ENCODE measurements at regions not wholly inside any gene's neighbourhood (a gene's known extent, or its start where the extent isn't known, plus 50 kb on each side); places are given as distances from the start of the nearest gene placed in this dataset.

DNA sequence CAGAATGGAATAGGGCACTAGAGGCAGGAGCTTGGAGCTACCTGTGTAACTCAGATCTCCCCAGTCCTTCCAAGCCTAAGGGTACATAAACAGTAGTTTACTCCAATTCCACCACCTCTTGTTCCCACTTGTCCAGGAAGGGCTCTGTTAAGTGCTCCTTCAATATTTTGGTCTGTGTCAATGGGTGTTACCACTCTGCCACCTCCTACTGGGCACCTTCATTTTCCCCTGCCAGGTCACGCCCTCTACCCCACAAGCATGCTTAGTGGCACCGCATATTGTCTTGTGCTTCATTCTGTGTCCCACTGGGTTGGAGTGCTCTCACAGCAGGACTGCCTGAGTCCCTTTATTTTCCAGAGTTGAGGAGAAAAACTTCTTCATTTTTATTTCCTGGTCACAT lies 459.8 kb downstream of the ARHGEF28 start:
- Histone ChIP-seq H3K36me3 (ENCODE audit: control insufficient read depth, insufficient read depth, low read length) (no peaks in the 10 kb centered on the region), H3K27ac (ENCODE audit: insufficient read depth, low read depth, low read length, poor library complexity, severe bottlenecking) (no peak overlapping the region), H3K4me3 (ENCODE audit: insufficient read depth, low read depth, low read length) (no peak overlapping the region), H3K4me1 (ENCODE audit: control insufficient read depth, insufficient read depth, low read length) (peaks cover 25% of the 10 kb centered on the region), H3K9me3 (ENCODE audit: control insufficient read depth, low read length) (no peaks in the 10 kb centered on the region), H3K27me3 (ENCODE audit: control insufficient read depth, insufficient read depth, low read length, poor library complexity, severe bottlenecking) (no peaks in the 10 kb centered on the region)
- WGBS, 2 experiments: 59 to 63% methylated on average over 2 of the region's 2 CpGs

DNA sequence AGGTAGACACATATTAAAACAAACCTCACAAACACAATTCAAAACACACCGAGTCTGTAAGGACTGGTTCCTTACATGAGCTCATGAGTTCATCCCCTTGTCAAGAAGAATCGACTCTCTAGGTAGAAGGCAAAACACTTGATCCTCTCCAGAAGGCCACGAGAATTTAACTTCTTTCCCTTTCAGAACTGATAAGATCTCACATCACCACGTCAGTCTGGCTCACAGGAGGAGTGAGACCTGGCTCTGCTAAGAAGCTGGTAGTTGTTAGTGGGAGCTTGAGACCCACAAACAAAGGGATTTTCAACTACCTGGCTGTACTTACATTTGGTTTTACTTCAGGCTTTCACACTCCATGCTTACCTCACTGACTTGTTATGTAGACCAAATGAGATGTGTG lies 459.2 kb downstream of the ARHGEF28 start:
- H3K4me1 ChIP-seq (ENCODE audit: control insufficient read depth, insufficient read depth, low read length): peaks cover 25% of the 10 kb centered on the region
- H3K4me3 ChIP-seq (ENCODE audit: insufficient read depth, low read depth, low read length): no peak overlapping the region
- no peaks in the 10 kb centered on the region for H3K9me3 ChIP-seq (ENCODE audit: control insufficient read depth, low read length)
- no peak overlapping the region for H3K27ac ChIP-seq (ENCODE audit: insufficient read depth, low read depth, low read length, poor library complexity, severe bottlenecking)
- no peaks in the 10 kb centered on the region for H3K36me3 ChIP-seq (ENCODE audit: control insufficient read depth, insufficient read depth, low read length)
- WGBS, 2 experiments: 92 to 97% methylated on average over 4 of the region's 4 CpGs
- H3K27me3 ChIP-seq (ENCODE audit: control insufficient read depth, insufficient read depth, low read length, poor library complexity, severe bottlenecking): no peaks in the 10 kb centered on the region

DNA sequence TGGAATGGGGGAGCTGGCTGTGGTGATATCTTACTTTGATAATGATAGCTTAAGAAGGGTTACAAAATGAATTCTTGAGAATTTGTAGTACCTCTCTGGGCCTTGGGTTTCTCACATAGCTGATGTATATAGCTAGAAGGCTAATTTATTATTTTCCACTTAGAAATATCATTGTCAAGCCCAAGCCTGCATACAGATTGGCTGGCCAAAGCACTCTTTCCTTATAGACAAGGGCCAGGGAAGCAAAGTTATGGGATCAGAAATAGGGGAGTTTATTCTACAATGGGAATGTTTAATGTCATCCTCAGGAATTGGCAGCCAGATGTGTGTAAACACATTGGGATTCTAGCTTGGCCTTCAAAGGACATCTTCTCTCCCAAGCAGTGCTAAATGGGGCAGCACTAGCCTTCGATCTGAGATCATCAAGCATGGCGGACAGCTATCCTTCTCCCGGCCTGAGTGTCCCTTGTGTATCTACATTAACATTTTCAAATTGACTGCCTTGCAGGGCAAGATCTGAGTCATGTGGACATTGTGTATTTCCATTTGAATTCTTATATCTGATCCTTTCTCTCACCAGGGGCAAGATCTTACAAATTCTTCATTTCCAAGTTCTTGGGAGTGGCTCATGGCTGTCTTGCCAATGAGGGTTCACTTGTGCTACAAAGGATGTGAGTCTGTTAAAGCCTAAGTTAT lies 457.2 kb downstream of the ARHGEF28 start:
- WGBS, 2 experiments: 57 to 63% methylated on average over 3 of the region's 3 CpGs
- H3K4me3 ChIP-seq (ENCODE audit: insufficient read depth, low read depth, low read length): no peak overlapping the region
- no peaks in the 10 kb centered on the region for H3K27me3 ChIP-seq (ENCODE audit: control insufficient read depth, insufficient read depth, low read length, poor library complexity, severe bottlenecking)
- peaks cover 25% of the 10 kb centered on the region for H3K4me1 ChIP-seq (ENCODE audit: control insufficient read depth, insufficient read depth, low read length)
- no peaks in the 10 kb centered on the region for H3K9me3 ChIP-seq (ENCODE audit: control insufficient read depth, low read length)
- H3K27ac ChIP-seq (ENCODE audit: insufficient read depth, low read depth, low read length, poor library complexity, severe bottlenecking): no peak overlapping the region
- no peaks in the 10 kb centered on the region for H3K36me3 ChIP-seq (ENCODE audit: control insufficient read depth, insufficient read depth, low read length)

DNA sequence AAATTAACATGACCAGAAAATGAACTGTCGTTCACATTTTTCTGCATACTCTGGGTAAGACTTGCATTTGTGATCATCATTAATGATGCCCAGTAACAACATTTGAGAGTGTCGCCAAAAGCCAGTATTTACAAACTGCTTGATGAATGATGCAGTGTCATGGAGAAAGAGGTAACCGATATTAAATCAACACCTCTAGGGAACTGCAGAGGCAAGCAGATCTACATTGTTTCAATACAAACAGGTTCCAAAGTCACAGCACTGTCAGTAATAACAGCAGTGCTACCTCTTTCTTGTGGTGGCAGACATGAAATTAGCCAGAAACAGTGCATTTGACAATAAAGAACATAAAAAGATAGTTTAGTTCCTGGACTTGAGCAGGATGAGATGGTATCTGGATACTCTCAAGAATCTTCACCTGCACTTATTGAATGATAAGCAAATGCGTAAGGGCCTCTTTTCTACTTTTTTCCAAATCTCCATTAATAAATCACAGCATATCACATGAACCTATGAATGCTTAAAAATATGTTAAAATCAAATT lies 456.6 kb downstream of the ARHGEF28 start:
- Histone ChIP-seq H3K27me3 (ENCODE audit: control insufficient read depth, insufficient read depth, low read length, poor library complexity, severe bottlenecking) (no peaks in the 10 kb centered on the region), H3K36me3 (ENCODE audit: control insufficient read depth, insufficient read depth, low read length) (no peaks in the 10 kb centered on the region), H3K27ac (ENCODE audit: insufficient read depth, low read depth, low read length, poor library complexity, severe bottlenecking) (no peak overlapping the region), H3K4me3 (ENCODE audit: insufficient read depth, low read depth, low read length) (no peak overlapping the region), H3K9me3 (ENCODE audit: control insufficient read depth, low read length) (no peaks in the 10 kb centered on the region), H3K4me1 (ENCODE audit: control insufficient read depth, insufficient read depth, low read length) (peaks cover 25% of the 10 kb centered on the region)
- 89 to 93% methylated on average over 3 to 4 of the region's 4 CpGs for WGBS, 2 experiments

DNA sequence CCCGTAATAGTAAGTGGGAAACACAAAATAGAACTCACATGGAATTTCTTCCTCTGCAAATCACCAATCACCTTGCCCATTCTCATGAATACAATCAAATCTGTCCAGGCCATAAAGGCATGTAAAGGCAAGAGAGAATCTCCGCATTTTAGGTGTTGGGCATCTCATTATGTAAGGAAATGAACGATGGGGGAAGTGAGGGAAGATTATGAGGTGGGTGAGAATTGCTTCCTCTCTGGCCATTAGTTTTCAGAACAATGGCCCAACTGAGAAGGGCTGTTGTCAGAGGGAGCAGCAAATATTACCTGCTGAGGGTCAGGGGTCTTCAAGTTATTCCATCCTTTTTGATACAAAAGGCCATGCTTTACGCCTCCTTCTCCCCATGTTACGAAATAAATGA lies 455.1 kb downstream of the ARHGEF28 start:
- no peak overlapping the region for H3K4me3 ChIP-seq (ENCODE audit: insufficient read depth, low read depth, low read length)
- WGBS, 2 experiments: 62 to 66% methylated on average over 3 of the region's 5 CpGs

DNA sequence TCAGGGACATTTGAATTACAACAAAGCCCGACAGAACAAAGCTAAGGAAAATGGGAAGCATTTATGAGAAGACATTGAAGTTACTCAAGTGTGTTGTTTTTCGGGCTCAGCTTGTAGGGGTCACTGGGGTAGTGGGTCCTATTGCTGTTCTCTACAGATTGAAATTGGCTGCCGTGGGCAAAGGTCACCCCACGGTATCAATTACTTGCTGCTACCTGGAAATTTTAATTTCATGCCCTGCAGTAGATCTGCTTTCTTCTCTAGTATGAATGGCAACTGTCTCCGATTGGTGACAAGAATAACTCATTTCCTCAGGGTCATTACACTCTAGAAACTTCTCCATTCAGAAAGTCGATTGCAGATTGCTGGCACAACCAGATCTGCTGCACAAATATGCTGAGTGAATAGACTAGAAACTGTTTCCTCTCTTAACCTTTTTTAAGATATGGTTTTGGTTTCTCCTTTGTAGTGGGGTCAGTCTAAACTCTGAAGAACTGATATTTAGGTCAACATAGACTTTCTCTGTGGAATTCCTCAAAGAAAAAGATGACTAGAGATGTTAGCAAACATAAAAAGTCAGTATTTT lies 454.1 kb downstream of the ARHGEF28 start:
- H3K4me3 ChIP-seq (ENCODE audit: insufficient read depth, low read depth, low read length): no peak overlapping the region
- WGBS, 2 experiments: 71 to 76% methylated on average over 6 of the region's 6 CpGs

More for the DNA sequence above, 455.1 kb downstream of the ARHGEF28 start:
- Histone ChIP-seq H3K4me1 (ENCODE audit: control insufficient read depth, insufficient read depth, low read length) (peaks cover 31% of the 10 kb centered on the region), H3K27me3 (ENCODE audit: control insufficient read depth, insufficient read depth, low read length, poor library complexity, severe bottlenecking) (no peaks in the 10 kb centered on the region), H3K27ac (ENCODE audit: insufficient read depth, low read depth, low read length, poor library complexity, severe bottlenecking) (no peak overlapping the region), H3K9me3 (ENCODE audit: control insufficient read depth, low read length) (no peaks in the 10 kb centered on the region), H3K36me3 (ENCODE audit: control insufficient read depth, insufficient read depth, low read length) (no peaks in the 10 kb centered on the region)

DNA sequence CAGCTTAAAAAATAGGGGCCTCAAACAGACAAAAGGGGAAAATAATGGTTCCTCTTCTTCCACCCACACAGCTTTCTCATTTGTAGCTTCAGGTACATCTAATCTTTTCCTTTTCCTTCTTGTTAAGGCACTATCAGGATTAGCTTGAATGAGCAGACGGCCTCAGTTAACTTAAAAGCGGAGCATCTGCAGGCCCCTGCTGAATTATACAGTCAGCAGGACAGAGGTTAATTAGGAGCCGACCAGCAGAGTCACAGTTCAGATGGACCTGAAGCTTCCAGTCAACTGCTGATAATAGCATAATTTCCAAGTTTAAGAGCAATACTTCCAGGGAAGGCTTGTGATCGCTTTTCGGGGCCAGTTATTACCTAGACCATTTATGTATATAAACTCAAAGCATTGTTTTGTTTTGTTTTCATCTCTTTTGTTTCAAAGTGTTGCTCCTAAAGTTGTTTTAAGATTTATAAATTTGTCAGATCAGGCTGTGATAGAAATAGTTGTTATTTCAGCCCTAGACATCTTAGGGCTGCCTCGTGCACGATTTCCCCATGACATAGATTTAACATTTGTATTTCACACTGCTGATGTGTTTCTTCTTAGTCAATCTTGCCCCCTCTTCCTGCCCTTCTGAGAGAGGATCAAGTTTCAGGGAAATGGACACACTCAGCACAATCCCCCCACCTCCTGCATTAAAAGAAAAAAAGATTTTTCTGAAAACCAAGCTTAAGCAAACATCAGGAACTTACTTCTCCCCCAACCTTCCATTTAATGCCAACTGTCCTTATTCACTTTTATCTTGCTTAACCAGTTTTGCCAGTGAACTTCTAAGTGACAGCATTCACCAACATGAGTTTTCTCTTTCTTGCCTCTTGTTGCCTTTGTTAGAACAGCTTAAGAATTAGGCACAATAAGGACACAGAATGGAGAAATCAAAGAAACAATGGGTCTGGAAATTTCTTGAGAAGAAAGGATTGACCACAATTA lies 449.8 kb downstream of the ARHGEF28 start:
- Histone ChIP-seq H3K27ac (ENCODE audit: insufficient read depth, low read depth, low read length, poor library complexity, severe bottlenecking) (no peak overlapping the region), H3K36me3 (ENCODE audit: control insufficient read depth, insufficient read depth, low read length) (no peaks in the 10 kb centered on the region), H3K4me3 (ENCODE audit: insufficient read depth, low read depth, low read length) (no peak overlapping the region), H3K4me1 (ENCODE audit: control insufficient read depth, insufficient read depth, low read length) (peaks cover 28% of the 10 kb centered on the region), H3K9me3 (ENCODE audit: control insufficient read depth, low read length) (no peaks in the 10 kb centered on the region), H3K27me3 (ENCODE audit: control insufficient read depth, insufficient read depth, low read length, poor library complexity, severe bottlenecking) (no peaks in the 10 kb centered on the region)
- 48% methylated on average over 7 of the region's 7 CpGs for WGBS, 2 experiments

More for the DNA sequence above, 454.1 kb downstream of the ARHGEF28 start:
- H3K4me1 ChIP-seq (ENCODE audit: control insufficient read depth, insufficient read depth, low read length): peaks cover 35% of the 10 kb centered on the region
- no peak overlapping the region for H3K27ac ChIP-seq (ENCODE audit: insufficient read depth, low read depth, low read length, poor library complexity, severe bottlenecking)
- H3K36me3 ChIP-seq (ENCODE audit: control insufficient read depth, insufficient read depth, low read length): no peaks in the 10 kb centered on the region
- no peaks in the 10 kb centered on the region for H3K9me3 ChIP-seq (ENCODE audit: control insufficient read depth, low read length)
- no peaks in the 10 kb centered on the region for H3K27me3 ChIP-seq (ENCODE audit: control insufficient read depth, insufficient read depth, low read length, poor library complexity, severe bottlenecking)

DNA sequence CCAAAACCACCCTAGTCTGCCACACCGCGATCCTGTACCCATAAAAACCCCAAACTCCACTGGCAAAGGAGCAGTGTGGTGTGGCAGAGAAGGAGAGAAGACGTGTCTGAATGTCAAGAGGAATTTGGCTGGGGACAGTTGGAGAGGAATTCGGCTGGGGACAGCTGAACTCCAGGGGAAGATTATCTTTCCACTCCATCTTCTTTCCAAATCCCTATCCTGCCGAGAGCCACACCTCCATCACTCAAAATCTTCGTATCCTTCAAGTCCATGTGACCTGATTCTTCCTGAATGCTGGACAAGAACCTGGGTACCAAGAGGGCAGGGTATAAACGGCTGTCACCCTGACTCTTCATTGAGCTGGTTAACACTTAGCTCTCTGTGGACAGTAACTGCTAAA lies 448.1 kb downstream of the ARHGEF28 start:
- H3K27me3 ChIP-seq (ENCODE audit: control insufficient read depth, insufficient read depth, low read length, poor library complexity, severe bottlenecking): no peaks in the 10 kb centered on the region
- H3K4me3 ChIP-seq (ENCODE audit: insufficient read depth, low read depth, low read length): no peak overlapping the region
- H3K36me3 ChIP-seq (ENCODE audit: control insufficient read depth, insufficient read depth, low read length): no peaks in the 10 kb centered on the region
- H3K9me3 ChIP-seq (ENCODE audit: control insufficient read depth, low read length): no peaks in the 10 kb centered on the region
- H3K4me1 ChIP-seq (ENCODE audit: control insufficient read depth, insufficient read depth, low read length): peaks cover 28% of the 10 kb centered on the region
- 86 to 89% methylated on average over 7 of the region's 7 CpGs for WGBS, 2 experiments
- no peak overlapping the region for H3K27ac ChIP-seq (ENCODE audit: insufficient read depth, low read depth, low read length, poor library complexity, severe bottlenecking)

DNA sequence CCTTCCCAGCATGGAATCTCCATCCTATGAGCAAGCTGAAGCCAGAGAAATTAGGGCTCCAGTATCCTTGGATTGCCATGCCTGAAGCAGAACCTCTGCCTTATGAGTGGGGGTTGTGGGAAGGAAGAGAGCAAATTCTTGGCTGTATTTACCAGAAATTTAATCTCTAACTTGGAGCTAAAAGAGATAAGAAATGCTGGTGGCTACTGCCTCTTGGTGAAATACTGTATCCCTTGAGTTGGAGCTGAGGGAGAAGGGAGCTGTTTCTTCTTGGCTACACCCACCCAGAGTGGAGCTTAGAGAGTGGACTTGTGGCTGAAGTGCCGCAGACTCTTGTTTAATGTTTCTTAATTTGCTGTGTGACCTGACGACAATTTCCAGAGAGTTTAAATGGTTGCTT lies 447.3 kb downstream of the ARHGEF28 start:
- H3K27ac ChIP-seq (ENCODE audit: insufficient read depth, low read depth, low read length, poor library complexity, severe bottlenecking): no peak overlapping the region
- WGBS, 2 experiments: 93 to 96% methylated on average over 2 of the region's 2 CpGs
- no peaks in the 10 kb centered on the region for H3K27me3 ChIP-seq (ENCODE audit: control insufficient read depth, insufficient read depth, low read length, poor library complexity, severe bottlenecking)
- no peaks in the 10 kb centered on the region for H3K36me3 ChIP-seq (ENCODE audit: control insufficient read depth, insufficient read depth, low read length)
- no peak overlapping the region for H3K4me3 ChIP-seq (ENCODE audit: insufficient read depth, low read depth, low read length)
- H3K9me3 ChIP-seq (ENCODE audit: control insufficient read depth, low read length): no peaks in the 10 kb centered on the region
- H3K4me1 ChIP-seq (ENCODE audit: control insufficient read depth, insufficient read depth, low read length): peaks cover 28% of the 10 kb centered on the region

DNA sequence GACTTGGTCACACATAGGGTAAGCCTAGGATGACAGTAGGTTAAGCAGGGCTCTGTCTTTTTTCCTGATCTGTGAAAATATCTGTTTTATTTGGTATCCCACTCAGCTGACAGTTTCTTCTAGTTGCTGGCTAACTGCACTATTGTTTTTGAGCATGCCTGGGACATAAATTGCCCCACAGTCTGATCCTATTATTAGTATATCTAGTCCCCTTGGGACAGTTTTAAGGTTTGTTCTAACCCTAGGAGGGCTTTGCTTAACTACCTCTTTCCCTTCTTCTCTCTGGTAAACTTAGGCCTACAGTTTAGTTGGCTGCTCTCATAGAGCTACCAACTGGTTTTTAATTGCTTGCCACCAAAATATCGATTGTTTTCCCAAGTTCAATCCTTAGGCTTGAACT lies 446.6 kb downstream of the ARHGEF28 start:
- Histone ChIP-seq H3K27me3 (ENCODE audit: control insufficient read depth, insufficient read depth, low read length, poor library complexity, severe bottlenecking) (no peaks in the 10 kb centered on the region), H3K4me3 (ENCODE audit: insufficient read depth, low read depth, low read length) (no peak overlapping the region), H3K36me3 (ENCODE audit: control insufficient read depth, insufficient read depth, low read length) (no peaks in the 10 kb centered on the region), H3K9me3 (ENCODE audit: control insufficient read depth, low read length) (no peaks in the 10 kb centered on the region), H3K27ac (ENCODE audit: insufficient read depth, low read depth, low read length, poor library complexity, severe bottlenecking) (no peak overlapping the region), H3K4me1 (ENCODE audit: control insufficient read depth, insufficient read depth, low read length) (peaks cover 28% of the 10 kb centered on the region)
- WGBS, 2 experiments: 97 to 100% methylated on average over 1 of the region's 1 CpG

All from ectodermal cell (in vitro differentiated cells).